ENCODE measurements at regions not wholly inside any gene's neighbourhood (a gene's known extent, or its start where the extent isn't known, plus 50 kb on each side); places are given as distances from the start of the nearest gene placed in this dataset.

GRCh38 chr1:59219916-59220315, 77.0 kb upstream of the FGGY start:
- Histone ChIP-seq H2BK5ac (ENCODE audit: low read depth, low read length, poor library complexity) (no peak overlapping the region), H2BK12ac (ENCODE audit: low read length) (no peak overlapping the region), H2BK120ac (ENCODE audit: insufficient read depth, low read length, poor library complexity) (no peak overlapping the region), H4K91ac (ENCODE audit: low read depth, low read length) (no peak overlapping the region), H4K12ac (ENCODE audit: low read depth, low read length) (no peak overlapping the region), H2AFZ (ENCODE audit: insufficient read depth, low read length, poor library complexity) (no peak overlapping the region), H3K4ac (ENCODE audit: low read depth, low read length) (no peak overlapping the region), H3K4me2 (ENCODE audit: low read length) (no peak overlapping the region), H3K9me3 (ENCODE audit: insufficient read depth, low read depth, low read length) (peaks cover 4% of the 10 kb centered on the region), H2AK5ac (ENCODE audit: low read length) (no peak overlapping the region), H3K36me3 (ENCODE audit: control insufficient read depth in 1 of 2, insufficient read depth in 2 of 2, low read length in 2 of 2) (no peaks in the 10 kb centered on the region), H3K27ac (ENCODE audit: low read depth, low read length) (no peak overlapping the region), H3K14ac (ENCODE audit: low read length) (no peak overlapping the region), H3K79me2 (ENCODE audit: control insufficient read depth, insufficient read depth, low read length, poor library complexity) (no peaks in the 10 kb centered on the region), H3K23ac (ENCODE audit: low read length) (no peak overlapping the region), H3K9ac (ENCODE audit: low read length) (no peak overlapping the region), H4K8ac (ENCODE audit: low read depth, low read length) (no peak overlapping the region), H3K27me3 (ENCODE audit: insufficient read depth, low read length) (no peaks in the 10 kb centered on the region), H3K4me1 (ENCODE audit: control insufficient read depth in 1 of 2, insufficient read depth in 2 of 2, low read length in 2 of 2) (peaks cover 7 to 9% of the 10 kb centered on the region in 2 experiments), H3K18ac (ENCODE audit: low read length) (no peak overlapping the region), H3K79me1 (ENCODE audit: low read length) (peaks cover 5% of the 10 kb centered on the region), H3K4me3 (ENCODE audit: low read depth, low read length) (no peak overlapping the region)
- peak in 1 of 2 donors; percentile 23 for DNase-seq
- WGBS (ENCODE audit: extremely low coverage, insufficient coverage, insufficient read length) = no CpG with 5 or more reads among the region's 2 CpGs

GRCh38 chr1:59220356-59220755, 76.5 kb upstream of the FGGY start:
- no peak overlapping the region for H2BK5ac ChIP-seq (ENCODE audit: low read depth, low read length, poor library complexity)
- no peak overlapping the region for H2BK120ac ChIP-seq (ENCODE audit: insufficient read depth, low read length, poor library complexity)
- peaks cover 4% of the 10 kb centered on the region for H3K9me3 ChIP-seq (ENCODE audit: insufficient read depth, low read depth, low read length)
- no peak overlapping the region for H2AK5ac ChIP-seq (ENCODE audit: low read length)
- no peak overlapping the region for H3K27ac ChIP-seq (ENCODE audit: low read depth, low read length)
- H3K79me2 ChIP-seq (ENCODE audit: control insufficient read depth, insufficient read depth, low read length, poor library complexity) = no peaks in the 10 kb centered on the region
- no peak overlapping the region for H3K23ac ChIP-seq (ENCODE audit: low read length)
- H4K12ac ChIP-seq (ENCODE audit: low read depth, low read length) = no peak overlapping the region
- WGBS (ENCODE audit: extremely low coverage, insufficient coverage, insufficient read length) = no CpG with 5 or more reads among the region's 5 CpGs
- no peaks in the 10 kb centered on the region for H3K27me3 ChIP-seq (ENCODE audit: insufficient read depth, low read length)
- H3K36me3 ChIP-seq (ENCODE audit: control insufficient read depth in 1 of 2, insufficient read depth in 2 of 2, low read length in 2 of 2) = no peaks in the 10 kb centered on the region
- H3K4ac ChIP-seq (ENCODE audit: low read depth, low read length) = no peak overlapping the region
- no peak overlapping the region for H2AFZ ChIP-seq (ENCODE audit: insufficient read depth, low read length, poor library complexity)
- no peak overlapping the region for H4K8ac ChIP-seq (ENCODE audit: low read depth, low read length)
- no peak overlapping the region for H3K9ac ChIP-seq (ENCODE audit: low read length)
- no peak overlapping the region for H4K91ac ChIP-seq (ENCODE audit: low read depth, low read length)
- no peak overlapping the region for H3K18ac ChIP-seq (ENCODE audit: low read length)
- peak; percentile 71 to 87 for DNase-seq
- H3K4me2 ChIP-seq (ENCODE audit: low read length) = no peak overlapping the region
- H3K14ac ChIP-seq (ENCODE audit: low read length) = no peak overlapping the region
- H3K4me3 ChIP-seq (ENCODE audit: low read depth, low read length) = no peak overlapping the region
- no peak overlapping the region for H2BK12ac ChIP-seq (ENCODE audit: low read length)
- peaks cover 7 to 9% of the 10 kb centered on the region in 2 experiments for H3K4me1 ChIP-seq (ENCODE audit: control insufficient read depth in 1 of 2, insufficient read depth in 2 of 2, low read length in 2 of 2)
- peaks cover 5% of the 10 kb centered on the region for H3K79me1 ChIP-seq (ENCODE audit: low read length)

GRCh38 chr1:59223198-59223597, 73.7 kb upstream of the FGGY start:
- Histone ChIP-seq H2BK120ac (ENCODE audit: insufficient read depth, low read length, poor library complexity) (peak overlapping the region; percentile 41), H3K36me3 (ENCODE audit: control insufficient read depth in 1 of 2, insufficient read depth in 2 of 2, low read length in 2 of 2) (no peaks in the 10 kb centered on the region), H3K79me2 (ENCODE audit: control insufficient read depth, insufficient read depth, low read length, poor library complexity) (no peaks in the 10 kb centered on the region), H3K9ac (ENCODE audit: low read length) (no peak overlapping the region), H3K27me3 (ENCODE audit: insufficient read depth, low read length) (no peaks in the 10 kb centered on the region), H3K4me1 (ENCODE audit: control insufficient read depth in 1 of 2, insufficient read depth in 2 of 2, low read length in 2 of 2) (peaks cover 7 to 9% of the 10 kb centered on the region in 2 experiments), H3K4me3 (ENCODE audit: low read depth, low read length) (no peak overlapping the region), H3K4ac (ENCODE audit: low read depth, low read length) (no peak overlapping the region), H3K27ac (ENCODE audit: low read depth, low read length) (no peak overlapping the region), H4K91ac (ENCODE audit: low read depth, low read length) (peak overlapping the region; percentile 32), H3K23ac (ENCODE audit: low read length) (no peak overlapping the region), H2BK12ac (ENCODE audit: low read length) (peak overlapping the region; percentile 51), H3K18ac (ENCODE audit: low read length) (no peak overlapping the region), H3K14ac (ENCODE audit: low read length) (no peak overlapping the region), H2AK5ac (ENCODE audit: low read length) (no peak overlapping the region), H3K79me1 (ENCODE audit: low read length) (peaks cover 5% of the 10 kb centered on the region), H2BK5ac (ENCODE audit: low read depth, low read length, poor library complexity) (peak overlapping the region; percentile 26), H3K9me3 (ENCODE audit: insufficient read depth, low read depth, low read length) (no peaks in the 10 kb centered on the region), H4K8ac (ENCODE audit: low read depth, low read length) (no peak overlapping the region), H2AFZ (ENCODE audit: insufficient read depth, low read length, poor library complexity) (no peak overlapping the region), H3K4me2 (ENCODE audit: low read length) (no peak overlapping the region), H4K12ac (ENCODE audit: low read depth, low read length) (no peak overlapping the region)
- no peak for DNase-seq
- no CpG with 5 or more reads among the region's 2 CpGs for WGBS (ENCODE audit: extremely low coverage, insufficient coverage, insufficient read length)

- no peak overlapping the region for H3K18ac ChIP-seq (ENCODE audit: low read length)
- H3K9ac ChIP-seq (ENCODE audit: low read length) = no peak overlapping the region
- DNase-seq = no peak
- no peaks in the 10 kb centered on the region for H3K79me2 ChIP-seq (ENCODE audit: control insufficient read depth, insufficient read depth, low read length, poor library complexity)
- H3K27ac ChIP-seq (ENCODE audit: low read depth, low read length) = peak overlapping the region; percentile 7
- H3K4me1 ChIP-seq (ENCODE audit: control insufficient read depth in 1 of 2, insufficient read depth in 2 of 2, low read length in 2 of 2) = peaks cover 7 to 9% of the 10 kb centered on the region in 2 experiments
- no peak overlapping the region for H4K12ac ChIP-seq (ENCODE audit: low read depth, low read length)
- no CpG with 5 or more reads among the region's 3 CpGs for WGBS (ENCODE audit: extremely low coverage, insufficient coverage, insufficient read length)
- no peak overlapping the region for H2BK12ac ChIP-seq (ENCODE audit: low read length)
- H4K91ac ChIP-seq (ENCODE audit: low read depth, low read length) = no peak overlapping the region
- H2AK5ac ChIP-seq (ENCODE audit: low read length) = no peak overlapping the region
- no peak overlapping the region for H4K8ac ChIP-seq (ENCODE audit: low read depth, low read length)
- H2BK120ac ChIP-seq (ENCODE audit: insufficient read depth, low read length, poor library complexity) = no peak overlapping the region
- H3K4me3 ChIP-seq (ENCODE audit: low read depth, low read length) = no peak overlapping the region
- H3K14ac ChIP-seq (ENCODE audit: low read length) = no peak overlapping the region
- no peak overlapping the region for H3K23ac ChIP-seq (ENCODE audit: low read length)
- no peaks in the 10 kb centered on the region for H3K9me3 ChIP-seq (ENCODE audit: insufficient read depth, low read depth, low read length)
- H2AFZ ChIP-seq (ENCODE audit: insufficient read depth, low read length, poor library complexity) = no peak overlapping the region
- H3K4me2 ChIP-seq (ENCODE audit: low read length) = no peak overlapping the region
- H3K27me3 ChIP-seq (ENCODE audit: insufficient read depth, low read length) = no peaks in the 10 kb centered on the region
- no peak overlapping the region for H3K4ac ChIP-seq (ENCODE audit: low read depth, low read length)
- peak overlapping the region; percentile 21 for H2BK5ac ChIP-seq (ENCODE audit: low read depth, low read length, poor library complexity)
- no peaks in the 10 kb centered on the region for H3K36me3 ChIP-seq (ENCODE audit: control insufficient read depth in 1 of 2, insufficient read depth in 2 of 2, low read length in 2 of 2)
- peaks cover 5% of the 10 kb centered on the region for H3K79me1 ChIP-seq (ENCODE audit: low read length)
These were observed 72.8 kb upstream of the FGGY start for GRCh38 chr1:59223989-59224634.

All from trophoblast cell (in vitro differentiated cells and primary cell).